ENCODE measurements at regions not wholly inside any gene's neighbourhood (a gene's known extent, or its start where the extent isn't known, plus 50 kb on each side); places are given as distances from the start of the nearest gene placed in this dataset.

GRCh38 chr1:214801191-214801590 is 198.2 kb downstream of the CENPF start:
- no peaks in the 10 kb centered on the region for H3K9me3 ChIP-seq (ENCODE audit: low read depth, low read length, poor library complexity, severe bottlenecking)
- intact Hi-C loops (cut with micrococcal nuclease; ENCODE audit: unreplicated experiment), result no loop called here
- H3K36me3 ChIP-seq (ENCODE audit: insufficient read depth, low read length, poor library complexity, severe bottlenecking), result no peaks in the 10 kb centered on the region
- no TSS peak for BruUV-seq (replicated peaks)
- no peak for TF ChIP-seq EZH2 (IDR thresholded peaks at IDR 0.05; ENCODE audit: borderline replicate concordance, low read depth, low read length, poor library complexity, severe bottlenecking)
- TF ChIP-seq CTCF (conservative IDR thresholded peaks at IDR 0.05; ENCODE audit: low read depth, low read length), result no peak
- H3K4me1 ChIP-seq (ENCODE audit: insufficient read depth, low read length, poor library complexity, severe bottlenecking), result no peaks in the 10 kb centered on the region
- no peak overlapping the region for H3K4me3 ChIP-seq (ENCODE audit: low read depth, low read length, poor library complexity, severe bottlenecking)
- H3K27me3 ChIP-seq (replicated peaks; ENCODE audit: insufficient read depth, low read depth, low read length, poor library complexity), result peaks cover 30% of the 10 kb centered on the region
- H3K27ac ChIP-seq (ENCODE audit: low read depth, low read length, poor library complexity, severe bottlenecking), result no peak overlapping the region
- CTCF ChIA-PET, result no interaction called here
- POLR2A ChIA-PET (ENCODE audit: low non-redundant PET), result no interaction called here
- no peak for DNase-seq (ENCODE audit: low spot score)

- Histone ChIP-seq H3K27ac (ENCODE audit: low read depth, low read length, poor library complexity, severe bottlenecking) (no peak overlapping the region), H3K4me1 (ENCODE audit: insufficient read depth, low read length, poor library complexity, severe bottlenecking) (no peaks in the 10 kb centered on the region), H3K9me3 (ENCODE audit: low read depth, low read length, poor library complexity, severe bottlenecking) (no peaks in the 10 kb centered on the region), H3K27me3 (replicated peaks; ENCODE audit: insufficient read depth, low read depth, low read length, poor library complexity) (peaks cover 25% of the 10 kb centered on the region), H3K4me3 (ENCODE audit: low read depth, low read length, poor library complexity, severe bottlenecking) (no peak overlapping the region), H3K36me3 (ENCODE audit: insufficient read depth, low read length, poor library complexity, severe bottlenecking) (no peaks in the 10 kb centered on the region)
- ChIA-PET POLR2A (ENCODE audit: low non-redundant PET) (no interaction called here), CTCF (interaction anchor here (0.7 to 1.0 kb wide), 2 partner anchors 148 to 267 kb away, joined by 3 read pairs; no protein-coding TSS in a partner anchor)
- peak; percentile 42 for TF ChIP-seq CTCF (conservative IDR thresholded peaks at IDR 0.05; ENCODE audit: low read depth, low read length)
- TF ChIP-seq EZH2 (IDR thresholded peaks at IDR 0.05; ENCODE audit: borderline replicate concordance, low read depth, low read length, poor library complexity, severe bottlenecking), result no peak
- peak; percentile 33 for DNase-seq (ENCODE audit: low spot score)
- intact Hi-C loops (cut with micrococcal nuclease; ENCODE audit: unreplicated experiment), result loop anchor here (1.0 to 5.0 kb wide), 3 partner anchors 268 to 713 kb away; no protein-coding TSS in a partner anchor
- BruUV-seq (replicated peaks), result no TSS peak
Measured at GRCh38 chr1:214808845-214809460, 206.0 kb downstream of the CENPF start.

GRCh38 chr1:214816603-214817002 is 213.6 kb downstream of the CENPF start:
- Histone ChIP-seq H3K27me3 (replicated peaks; ENCODE audit: insufficient read depth, low read depth, low read length, poor library complexity) (peaks cover 41% of the 10 kb centered on the region), H3K4me3 (ENCODE audit: low read depth, low read length, poor library complexity, severe bottlenecking) (no peak overlapping the region), H3K36me3 (ENCODE audit: insufficient read depth, low read length, poor library complexity, severe bottlenecking) (no peaks in the 10 kb centered on the region), H3K27ac (ENCODE audit: low read depth, low read length, poor library complexity, severe bottlenecking) (no peak overlapping the region), H3K9me3 (ENCODE audit: low read depth, low read length, poor library complexity, severe bottlenecking) (no peaks in the 10 kb centered on the region), H3K4me1 (ENCODE audit: insufficient read depth, low read length, poor library complexity, severe bottlenecking) (no peaks in the 10 kb centered on the region)
- intact Hi-C loops (cut with micrococcal nuclease; ENCODE audit: unreplicated experiment), result no loop called here
- TF ChIP-seq CTCF (conservative IDR thresholded peaks at IDR 0.05; ENCODE audit: low read depth, low read length) (no peak), EZH2 (IDR thresholded peaks at IDR 0.05; ENCODE audit: borderline replicate concordance, low read depth, low read length, poor library complexity, severe bottlenecking) (no peak)
- no peak for DNase-seq (ENCODE audit: low spot score)
- BruUV-seq (replicated peaks), result no TSS peak
- CTCF ChIA-PET, result no interaction called here
- POLR2A ChIA-PET (ENCODE audit: low non-redundant PET), result no interaction called here
